H1 (cell line): ENCODE measurements at regions not wholly inside any gene's neighbourhood (a gene's known extent, or its start where the extent isn't known, plus 50 kb on each side); places are given as distances from the start of the nearest gene placed in this dataset.

ENCODE experiments used
- ASH2L ChIP-seq: fragments of 200-600, 300-600 bp; sonication (generic); IDR thresholded peaks from one replicate; pipeline ENCODE4 v1.7.1; 2017; ENCODE audit warnings: low read length
- RAD21 ChIP-seq, 2 experiments: IDR thresholded peaks in 1 of 2; conservative IDR thresholded peaks in 1 of 2; 2 replicates each; pipeline ENCODE4 v1.6.1; 2011; ENCODE audit warnings: low read depth in 2 of 2, low read length in 2 of 2, improper control_type of control experiment in 1 of 2, inconsistent platforms in 1 of 2, mild to moderate bottlenecking in 1 of 2, moderate library complexity in 1 of 2
- ZNF274 ChIP-seq: IDR thresholded peaks from 2 replicates; pipeline ENCODE4 v1.7.0; 2012; ENCODE audit warnings: low read length, borderline replicate concordance; ENCODE audit errors: extremely low read depth
- TF ChIP-seq, protein P1 (sequence below), 3 experiments: IDR thresholded peaks; 1 replicate in 2 of 3; 2 replicates in 1 of 3; pipeline versions ENCODE4 v1.5.1 to v1.6.1; 2011; ENCODE audit warnings: low read length in 3 of 3, mild to moderate bottlenecking in 3 of 3, inconsistent platforms in 2 of 3, low read depth in 1 of 3, moderate library complexity in 1 of 3; ENCODE audit not compliant: insufficient read depth in 1 of 3; ENCODE audit errors: control extremely low read depth in 1 of 3

DNA sequence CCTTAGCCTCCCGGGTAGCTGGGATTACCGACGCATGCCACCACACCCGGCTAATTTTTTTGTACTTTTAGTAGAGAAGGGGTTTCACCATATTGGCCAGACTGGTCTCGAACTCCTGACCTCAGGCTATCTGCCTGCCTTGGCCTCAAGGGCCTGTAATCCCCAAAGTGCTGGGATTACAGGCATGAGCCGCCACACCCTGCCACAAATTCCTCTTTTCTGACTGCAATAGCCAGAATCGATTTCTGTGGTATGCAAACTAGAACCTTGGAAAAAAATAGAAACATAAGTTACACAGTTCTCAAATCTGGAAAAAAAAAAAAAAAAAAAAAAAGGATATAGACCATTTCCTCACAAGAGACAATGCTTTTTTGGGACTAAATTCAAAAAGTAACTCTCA, 184.6 kb upstream of the EGLN3 start:
- no peak for TF ChIP-seq ZNF274
- TF ChIP-seq ASH2L = no peak
- TF ChIP-seq, protein P1, sequence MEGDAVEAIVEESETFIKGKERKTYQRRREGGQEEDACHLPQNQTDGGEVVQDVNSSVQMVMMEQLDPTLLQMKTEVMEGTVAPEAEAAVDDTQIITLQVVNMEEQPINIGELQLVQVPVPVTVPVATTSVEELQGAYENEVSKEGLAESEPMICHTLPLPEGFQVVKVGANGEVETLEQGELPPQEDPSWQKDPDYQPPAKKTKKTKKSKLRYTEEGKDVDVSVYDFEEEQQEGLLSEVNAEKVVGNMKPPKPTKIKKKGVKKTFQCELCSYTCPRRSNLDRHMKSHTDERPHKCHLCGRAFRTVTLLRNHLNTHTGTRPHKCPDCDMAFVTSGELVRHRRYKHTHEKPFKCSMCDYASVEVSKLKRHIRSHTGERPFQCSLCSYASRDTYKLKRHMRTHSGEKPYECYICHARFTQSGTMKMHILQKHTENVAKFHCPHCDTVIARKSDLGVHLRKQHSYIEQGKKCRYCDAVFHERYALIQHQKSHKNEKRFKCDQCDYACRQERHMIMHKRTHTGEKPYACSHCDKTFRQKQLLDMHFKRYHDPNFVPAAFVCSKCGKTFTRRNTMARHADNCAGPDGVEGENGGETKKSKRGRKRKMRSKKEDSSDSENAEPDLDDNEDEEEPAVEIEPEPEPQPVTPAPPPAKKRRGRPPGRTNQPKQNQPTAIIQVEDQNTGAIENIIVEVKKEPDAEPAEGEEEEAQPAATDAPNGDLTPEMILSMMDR (IDR thresholded peaks at IDR 0.05; ENCODE audit: control extremely low read depth in 1 of 3, insufficient read depth in 1 of 3, low read depth in 1 of 3, low read length in 3 of 3) = no peak
- no peak for TF ChIP-seq RAD21 (IDR thresholded peaks at IDR 0.05 in 1 of 2, conservative IDR thresholded peaks at IDR 0.05 in 1 of 2; ENCODE audit: low read depth in 2 of 2, low read length in 2 of 2)
